A673 (cell line): ENCODE measurements at regions not wholly inside any gene's neighbourhood (a gene's known extent, or its start where the extent isn't known, plus 50 kb on each side); places are given as distances from the start of the nearest gene placed in this dataset.

Experiments used
- BruUV-seq: library from RNA; stranded (reverse); fragments of 400-500 nt; replicated peaks from 2 replicates; lab custom pipeline; 2021; lab: Mats Ljungman, UMichigan
- CTCF ChIA-PET: fragments of 300-600 bp; sonication (Branson Sonifier 250); formaldehyde crosslinking; loops from one replicate; lab custom pipeline; 2022; ENCODE audit warnings: antibody characterized with exemption; lab: Charles Lee
- POLR2A ChIA-PET: fragments of 300-600 bp; sonication (Branson Sonifier 250); formaldehyde crosslinking; loops from one replicate; lab custom pipeline; 2022; ENCODE audit warnings: antibody characterized with exemption; ENCODE audit not compliant: low non-redundant PET; lab: Charles Lee
- DNase-seq: peaks from one replicate; pipeline ENCODE4 v3.0.0-alpha.2; 2015; ENCODE audit warnings: low spot score
- H3K27ac ChIP-seq: fragments of 200-600 bp; sonication (generic); 2 replicates; pipeline ENCODE4 v1.5.1; 2016; ENCODE audit warnings: mixed run types, low read depth, mild to moderate bottlenecking, mixed read lengths, antibody characterized with exemption, low read length; ENCODE audit not compliant: poor library complexity, severe bottlenecking
- H3K27me3 ChIP-seq: fragments of 200-600 bp; sonication (generic); replicated peaks from 2 replicates; pipeline ENCODE4 v1.6.1; 2017; ENCODE audit warnings: mixed run types, low read depth, mild to moderate bottlenecking, mixed read lengths, antibody characterized with exemption, low read length; ENCODE audit not compliant: insufficient read depth, poor library complexity
- H3K36me3 ChIP-seq: fragments of 200-600 bp; sonication (generic); 2 replicates; pipeline ENCODE4 v1.6.1; 2016; ENCODE audit warnings: mixed run types, mild to moderate bottlenecking, mixed read lengths, antibody characterized with exemption, low read length; ENCODE audit not compliant: insufficient read depth, poor library complexity, severe bottlenecking
- H3K4me1 ChIP-seq: fragments of 200-600 bp; sonication (generic); 2 replicates; pipeline ENCODE4 v1.6.1; 2017; ENCODE audit warnings: mixed run types, mild to moderate bottlenecking, mixed read lengths, antibody characterized with exemption, low read length; ENCODE audit not compliant: insufficient read depth, poor library complexity, severe bottlenecking
- H3K4me3 ChIP-seq: fragments of 200-600 bp; sonication (generic); 2 replicates; pipeline ENCODE4 v1.5.1; 2016; ENCODE audit warnings: low read depth, mixed run types, mild to moderate bottlenecking, mixed read lengths, low read length; ENCODE audit not compliant: poor library complexity, severe bottlenecking
- H3K9me3 ChIP-seq: fragments of 200-600 bp; sonication (generic); 2 replicates; pipeline ENCODE4 v1.6.1; 2016; ENCODE audit warnings: mixed run types, low read depth, mild to moderate bottlenecking, mixed read lengths, antibody characterized with exemption, low read length; ENCODE audit not compliant: poor library complexity, severe bottlenecking
- CTCF ChIP-seq: fragments of 300-800, 200-600 bp; sonication (generic); conservative IDR thresholded peaks from 2 replicates; pipeline ENCODE4 v1.5.1; 2017; ENCODE audit warnings: low read depth, mild to moderate bottlenecking, antibody characterized with exemption, low read length, moderate library complexity, mixed read lengths
- EZH2 ChIP-seq: fragments of 200-600 bp; sonication (generic); IDR thresholded peaks from 2 replicates; pipeline ENCODE4 v1.6.1; 2017; ENCODE audit warnings: borderline replicate concordance, low read depth, mild to moderate bottlenecking, mixed read lengths, antibody characterized with exemption, low read length; ENCODE audit not compliant: poor library complexity, severe bottlenecking
- intact Hi-C: fragments of 100-400 bp; cut with micrococcal nuclease; formaldehyde crosslinking; loops from one replicate; pipeline ENCODE4 v1.10.0; 2022; ENCODE audit not compliant: unreplicated experiment

GRCh38 chr13:109629737-109630136 is 156.6 kb downstream of the IRS2 start:
- CTCF ChIA-PET, result no interaction called here
- intact Hi-C loops, result no loop called here
- BruUV-seq, result no TSS peak
- Histone ChIP-seq H3K9me3 (no peaks in the 10 kb centered on the region), H3K27ac (no peak overlapping the region), H3K4me1 (peaks cover 6% of the 10 kb centered on the region), H3K36me3 (no peaks in the 10 kb centered on the region), H3K4me3 (no peak overlapping the region), H3K27me3 (no peaks in the 10 kb centered on the region)
- DNase-seq, result no peak
- TF ChIP-seq CTCF, result no peak
- TF ChIP-seq EZH2, result no peak
- POLR2A ChIA-PET, result no interaction called here

DNA sequence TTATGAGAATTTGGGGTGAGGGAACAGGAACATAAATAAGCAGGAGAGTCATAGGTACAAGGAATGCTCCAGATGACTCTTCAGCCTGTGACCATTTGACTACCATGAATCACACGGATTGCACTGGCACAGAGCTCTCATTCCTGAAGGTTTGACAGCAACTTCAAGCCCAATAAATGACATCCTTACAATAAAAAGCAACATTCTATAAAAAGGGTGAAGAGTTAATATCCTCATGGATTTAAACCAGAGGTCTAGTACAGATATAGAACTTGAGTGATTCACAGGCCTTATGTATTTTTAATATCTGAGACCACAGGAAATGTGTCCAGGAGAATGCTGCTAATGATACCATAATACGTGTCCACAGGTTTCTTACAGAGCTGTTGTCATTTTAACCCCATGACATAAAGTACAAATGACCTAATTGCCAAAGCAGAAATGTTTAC is 158.1 kb downstream of the IRS2 start:
- Histone ChIP-seq H3K27me3 (no peaks in the 10 kb centered on the region), H3K9me3 (no peaks in the 10 kb centered on the region), H3K4me3 (no peak overlapping the region), H3K4me1 (peaks cover 6% of the 10 kb centered on the region), H3K27ac (no peak overlapping the region), H3K36me3 (no peaks in the 10 kb centered on the region)
- BruUV-seq, result no TSS peak
- POLR2A ChIA-PET, result no interaction called here
- intact Hi-C loops, result no loop called here
- CTCF ChIA-PET, result no interaction called here
- no peak for DNase-seq
- TF ChIP-seq CTCF (no peak), EZH2 (no peak)

GRCh38 chr13:109627649-109628048 is 158.7 kb downstream of the IRS2 start:
- H3K27me3 ChIP-seq, result no peaks in the 10 kb centered on the region
- ChIA-PET POLR2A (no interaction called here), CTCF (no interaction called here)
- no peaks in the 10 kb centered on the region for H3K36me3 ChIP-seq
- BruUV-seq, result no TSS peak
- H3K4me3 ChIP-seq, result no peak overlapping the region
- peaks cover 6% of the 10 kb centered on the region for H3K4me1 ChIP-seq
- intact Hi-C loops, result no loop called here
- DNase-seq, result no peak
- H3K27ac ChIP-seq, result no peak overlapping the region
- no peak for TF ChIP-seq CTCF
- TF ChIP-seq EZH2, result no peak
- no peaks in the 10 kb centered on the region for H3K9me3 ChIP-seq
